ENCODE measurements at regions not wholly inside any gene's neighbourhood (a gene's known extent, or its start where the extent isn't known, plus 50 kb on each side); places are given as distances from the start of the nearest gene placed in this dataset.

- no peak for DNase-seq (ENCODE audit: low spot score)
These were observed 274.5 kb upstream of the HSF2 start for GRCh38 chr6:122124908-122125307.

GRCh38 chr6:122126894-122127293 is 272.6 kb upstream of the HSF2 start:
- DNase-seq (ENCODE audit: low spot score) = no peak

GRCh38 chr6:122128445-122128844 is 271.0 kb upstream of the HSF2 start:
- DNase-seq (ENCODE audit: low spot score) = peak; percentile 33

- DNase-seq (ENCODE audit: low spot score) = no peak
These were observed 270.0 kb upstream of the HSF2 start for GRCh38 chr6:122129313-122130025.

DNA sequence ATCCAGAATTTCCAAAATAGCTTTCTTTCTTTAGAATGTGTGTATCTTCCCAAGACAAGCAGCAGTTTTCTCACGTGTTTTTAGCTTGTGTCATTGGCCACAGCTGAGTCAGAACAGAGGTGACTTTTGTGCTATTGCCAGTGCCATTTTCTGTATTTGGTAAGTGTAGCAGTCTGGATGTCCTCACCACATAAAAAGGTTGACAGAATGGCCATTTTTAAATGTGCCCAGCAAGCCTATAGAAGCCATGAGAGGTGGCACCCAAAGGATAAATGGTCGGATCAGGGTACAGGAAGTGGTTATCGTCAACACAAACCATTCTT is 269.5 kb upstream of the HSF2 start:
- no peak for DNase-seq (ENCODE audit: low spot score)

- DNase-seq (ENCODE audit: low spot score) = no peak
These were observed 268.9 kb upstream of the HSF2 start for GRCh38 chr6:122130518-122130917.

DNA sequence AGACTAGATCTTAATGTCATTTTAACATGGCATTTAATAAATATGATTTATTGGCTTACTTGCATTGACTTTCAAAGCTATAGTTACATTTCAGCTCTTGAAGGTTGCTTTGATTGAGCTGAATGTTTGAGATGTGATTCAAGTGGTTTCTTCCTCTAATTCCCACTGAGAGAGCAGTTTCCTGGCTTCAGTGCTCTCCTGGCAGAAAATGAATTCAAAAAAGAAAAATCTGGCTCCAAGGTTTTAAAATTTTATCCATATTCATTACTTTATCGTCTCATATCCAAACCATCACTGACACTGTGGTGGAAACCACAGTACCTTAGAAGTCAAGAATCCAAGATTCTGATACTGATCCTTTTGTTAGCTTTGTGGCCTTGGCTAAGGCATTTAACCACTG is 263.1 kb upstream of the HSF2 start:
- no peak for DNase-seq (ENCODE audit: low spot score)

- no peak for DNase-seq (ENCODE audit: low spot score)
These were observed 259.4 kb upstream of the HSF2 start for GRCh38 chr6:122140031-122140430.

- DNase-seq (ENCODE audit: low spot score) = no peak
These were observed 258.2 kb upstream of the HSF2 start for GRCh38 chr6:122141246-122141645.

DNA sequence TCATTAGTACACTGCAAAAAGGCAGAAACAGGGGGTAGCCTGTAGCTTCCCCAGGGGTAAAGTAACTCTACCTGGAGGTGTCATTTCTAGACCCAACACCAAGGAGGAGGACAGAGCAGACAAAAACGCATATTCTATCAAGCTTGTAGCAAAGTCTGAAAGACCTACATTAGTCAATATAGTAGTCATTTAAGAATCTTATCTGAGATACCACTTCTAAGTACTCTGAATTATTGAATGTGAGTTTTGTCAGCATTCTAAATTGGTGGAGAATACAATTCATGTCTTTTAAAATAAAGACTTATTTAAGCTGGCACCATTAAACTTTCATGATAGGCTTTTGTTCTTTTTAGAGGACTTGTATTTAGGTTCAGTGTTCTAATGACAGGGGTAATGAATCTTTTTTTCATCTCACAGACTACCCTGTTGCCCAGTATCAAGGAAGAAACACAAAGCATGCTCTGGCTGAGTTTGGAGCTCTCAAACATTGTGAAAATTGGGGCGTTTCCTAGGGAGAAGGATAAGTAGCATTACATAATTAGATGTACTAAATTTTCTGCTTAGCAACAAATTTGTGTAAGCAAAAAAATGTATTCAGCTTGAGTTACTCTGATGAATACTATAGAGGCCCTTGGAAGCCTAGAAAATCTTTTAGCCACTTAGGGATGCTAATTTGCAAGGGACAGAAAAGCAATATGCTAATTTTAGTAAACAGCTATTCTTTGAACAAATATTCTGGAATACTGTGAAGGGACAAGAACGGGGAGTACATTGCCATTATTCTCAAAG is 255.4 kb upstream of the HSF2 start:
- DNase-seq (ENCODE audit: low spot score) = no peak

DNA sequence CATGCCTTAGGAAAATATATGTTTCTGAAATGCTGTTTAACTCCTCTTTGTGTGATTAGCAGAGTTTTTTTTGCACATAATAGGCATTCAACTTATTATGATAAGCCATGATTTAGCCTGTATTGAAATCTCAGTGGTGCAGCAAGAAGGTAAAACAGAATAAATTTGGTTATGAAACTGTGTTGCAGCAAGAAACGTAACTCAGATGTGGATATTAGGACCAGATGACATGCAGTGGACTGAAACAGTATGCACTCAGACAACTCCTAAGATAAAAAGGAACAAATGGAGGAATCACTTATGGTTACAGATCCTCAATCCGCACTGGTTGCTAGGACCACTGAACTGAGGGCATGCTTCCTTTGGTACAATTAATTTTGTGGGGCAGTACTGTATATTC is 254.2 kb upstream of the HSF2 start:
- DNase-seq (ENCODE audit: low spot score) = no peak

DNA sequence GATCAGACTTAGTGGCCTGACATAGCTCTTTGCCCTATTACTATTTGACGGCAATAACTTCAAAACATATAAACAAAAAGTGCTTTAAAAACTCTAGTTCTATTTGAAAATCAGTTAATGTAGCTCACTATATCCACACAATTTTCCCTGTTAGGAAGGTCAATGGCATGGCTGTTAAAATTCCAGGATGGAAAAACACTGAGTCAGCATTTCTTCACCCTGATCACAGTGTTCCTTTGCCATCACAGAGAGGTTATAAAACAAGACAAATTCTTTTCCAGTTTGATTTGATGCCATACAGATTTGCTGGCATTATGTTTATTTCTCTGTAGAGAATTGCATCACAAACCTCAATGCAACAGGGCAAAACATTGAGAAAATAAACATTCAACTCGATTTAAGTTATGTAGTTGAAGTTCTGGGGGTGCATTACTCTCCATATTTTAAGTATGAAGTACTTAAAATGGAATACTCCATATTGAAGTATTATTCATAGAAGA is 253.7 kb upstream of the HSF2 start:
- DNase-seq (ENCODE audit: low spot score) = no peak

GRCh38 chr6:122147291-122147690 is 252.2 kb upstream of the HSF2 start:
- DNase-seq (ENCODE audit: low spot score) = no peak

DNA sequence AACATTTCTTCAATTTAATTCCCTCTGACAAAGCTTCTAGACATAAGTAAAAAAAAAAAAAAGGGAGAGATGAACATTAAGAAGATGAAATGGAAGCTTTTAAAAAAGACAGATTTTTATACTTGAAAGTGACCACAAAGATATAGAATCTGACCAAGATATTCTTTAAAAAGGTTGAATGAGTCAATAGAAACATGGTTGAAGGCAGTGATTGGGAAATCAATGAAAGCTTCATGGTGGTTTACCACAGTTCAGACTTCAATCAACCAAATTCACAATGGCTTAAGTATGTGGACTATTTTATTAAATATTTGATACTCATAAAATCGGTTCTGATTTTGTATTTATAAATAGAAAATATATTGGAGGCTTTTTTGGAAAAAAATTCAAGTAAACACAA is 248.4 kb upstream of the HSF2 start:
- DNase-seq (ENCODE audit: low spot score) = no peak

DNA sequence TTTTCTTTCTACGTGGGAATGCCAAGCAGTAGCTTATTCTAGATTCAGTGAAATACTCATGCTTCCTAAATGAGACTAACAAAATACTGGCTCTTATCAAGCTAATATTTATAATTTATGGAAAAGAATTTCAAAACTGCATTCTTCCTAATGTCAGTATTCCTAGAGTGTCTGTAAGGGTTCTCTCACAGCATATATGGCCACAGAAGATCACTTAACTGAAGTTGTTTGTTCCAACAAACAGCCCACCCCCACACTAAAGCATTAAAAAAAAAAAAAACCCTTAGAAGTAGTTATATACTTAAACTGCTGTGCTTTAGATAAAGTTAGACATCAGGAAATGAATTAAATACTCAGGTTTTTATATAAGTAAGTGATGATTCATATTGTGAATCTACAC is 247.7 kb upstream of the HSF2 start:
- no peak for DNase-seq (ENCODE audit: low spot score)

DNA sequence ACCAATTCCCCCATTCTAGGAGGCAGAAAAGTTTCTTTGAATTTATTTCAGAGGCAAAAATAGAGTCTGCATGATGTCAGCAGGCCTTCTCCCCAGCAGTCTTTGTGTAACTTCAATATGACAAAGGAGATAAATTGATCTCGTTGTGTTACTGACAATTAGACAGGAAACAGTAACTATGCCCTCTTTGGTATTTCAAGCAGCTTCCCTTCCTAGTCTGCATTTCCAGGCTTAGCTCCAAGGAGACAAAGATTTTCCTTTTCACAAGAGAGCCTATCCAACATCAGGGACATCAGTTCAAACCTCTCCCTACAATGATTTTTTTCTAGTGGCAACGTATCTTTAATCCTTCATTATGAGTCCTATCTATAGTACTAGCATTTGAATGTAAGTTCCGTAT is 245.9 kb upstream of the HSF2 start:
- no peak for DNase-seq (ENCODE audit: low spot score)

DNA sequence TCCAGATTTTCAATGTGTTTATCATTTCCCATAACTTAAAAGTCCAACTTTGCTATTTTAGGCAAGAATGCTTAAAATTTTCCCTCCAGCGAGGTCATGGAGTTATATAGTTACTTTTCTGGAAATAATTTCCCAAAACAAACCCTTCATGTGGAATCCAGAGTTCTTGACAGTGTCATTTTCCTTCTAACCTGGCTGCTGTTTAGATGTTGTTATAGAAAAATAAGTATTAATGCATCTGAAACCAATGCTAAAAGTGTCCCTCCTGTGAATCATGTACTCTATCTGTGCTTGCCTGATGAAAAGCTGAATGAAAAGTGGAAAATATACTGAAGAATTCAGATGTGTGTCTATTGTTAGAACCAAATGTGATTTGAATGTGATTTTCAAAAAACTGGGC is 245.3 kb upstream of the HSF2 start:
- no peak for DNase-seq (ENCODE audit: low spot score)

GRCh38 chr6:122154912-122155575 is 244.4 kb upstream of the HSF2 start:
- DNase-seq (ENCODE audit: low spot score) = no peak

DNA sequence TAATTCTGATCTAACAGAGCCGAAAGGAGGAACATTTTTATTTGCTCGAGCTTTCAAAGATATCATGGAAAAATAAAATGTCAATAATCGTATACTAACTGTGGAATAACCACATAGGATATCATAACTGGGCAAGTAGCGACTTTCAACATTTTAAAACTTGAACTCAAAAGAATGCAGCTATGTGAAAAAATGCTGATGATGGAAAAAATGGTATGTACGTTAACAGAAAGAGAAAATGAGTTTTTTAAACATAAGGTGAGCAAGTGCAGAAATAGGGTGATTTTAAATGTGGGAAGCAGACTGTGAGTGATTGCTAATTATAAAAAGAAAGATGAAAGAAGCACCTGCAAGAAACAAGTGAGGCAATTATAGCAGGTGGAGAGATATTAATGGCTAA is 238.3 kb upstream of the HSF2 start:
- no peak for DNase-seq (ENCODE audit: low spot score)

GRCh38 chr6:122165014-122165413 is 234.4 kb upstream of the HSF2 start:
- DNase-seq (ENCODE audit: low spot score) = no peak

- no peak for DNase-seq (ENCODE audit: low spot score)
These were observed 229.2 kb upstream of the HSF2 start for GRCh38 chr6:122170274-122170673.

- no peak for DNase-seq (ENCODE audit: low spot score)
These were observed 220.5 kb upstream of the HSF2 start for GRCh38 chr6:122178988-122179387.

DNA sequence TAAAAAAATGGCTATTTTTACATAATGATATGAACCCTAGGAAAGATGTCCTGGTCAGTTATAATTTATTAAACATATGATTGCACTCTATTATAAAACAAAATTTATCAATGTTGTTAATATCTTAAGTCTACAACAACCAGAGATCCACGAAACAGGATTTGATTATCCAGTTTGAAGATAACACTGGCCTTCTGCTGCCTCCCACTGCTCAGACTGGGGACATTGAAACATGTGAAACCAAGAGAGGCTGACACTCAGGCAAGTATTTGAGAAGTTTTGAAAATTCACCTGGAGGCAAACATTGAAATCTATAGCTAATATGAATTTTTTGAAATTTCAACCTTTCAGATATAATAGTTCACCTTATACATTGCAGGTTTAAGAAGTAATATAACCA is 219.3 kb upstream of the HSF2 start:
- no peak for DNase-seq (ENCODE audit: low spot score)
